NCI-H1436 (cell line): ENCODE measurements at regions not wholly inside any gene's neighbourhood (a gene's known extent, or its start where the extent isn't known, plus 50 kb on each side); places are given as distances from the start of the nearest gene placed in this dataset.
A peak's percentile ranks its signal among the peaks of the same experiment; 100 is the strongest.
"Not testable (repeated sequence)": the region's sequence is repeated elsewhere in the genome, so short reads cannot be mapped to it uniquely, and the experiment has no call there.

Experiments used
- DNase-seq: peaks from one replicate; lab custom pipeline; 2025; lab: John Stamatoyannopoulos, UW

GRCh38 chr13:111621164-111621563, 300.7 kb downstream of the TEX29 start:
- DNase-seq = no peak

- DNase-seq = no peak
Observed at GRCh38 chr13:111622051-111622531, 301.6 kb downstream of the TEX29 start.

- no peak for DNase-seq
Observed at GRCh38 chr13:111623208-111623607, 302.8 kb downstream of the TEX29 start.

- no peak for DNase-seq
Observed at GRCh38 chr13:111623743-111624505, 303.5 kb downstream of the TEX29 start.

- DNase-seq = no peak
Observed at GRCh38 chr13:111625526-111626315, 305.3 kb downstream of the TEX29 start.

GRCh38 chr13:111626371-111627305, 306.2 kb downstream of the TEX29 start:
- no peak for DNase-seq

GRCh38 chr13:111627596-111627995, 307.2 kb downstream of the TEX29 start:
- DNase-seq = no peak

GRCh38 chr13:111629016-111629415, 308.6 kb downstream of the TEX29 start:
- DNase-seq = no peak

- DNase-seq = no peak
Observed at GRCh38 chr13:111629457-111629856, 309.0 kb downstream of the TEX29 start.

GRCh38 chr13:111629926-111630325, 309.5 kb downstream of the TEX29 start:
- peak; percentile 59 for DNase-seq

- DNase-seq = peak; percentile 47
Observed at GRCh38 chr13:111630406-111630805, 310.0 kb downstream of the TEX29 start.

GRCh38 chr13:111631271-111631670, 310.8 kb downstream of the TEX29 start:
- not testable (repeated sequence) for DNase-seq

- DNase-seq = peak; percentile 25
Observed at GRCh38 chr13:111632906-111633305, 312.5 kb downstream of the TEX29 start.

- DNase-seq = no peak
Observed at GRCh38 chr13:111633401-111633800, 313.0 kb downstream of the TEX29 start.

GRCh38 chr13:111634410-111634809, 314.0 kb downstream of the TEX29 start:
- no peak for DNase-seq

GRCh38 chr13:111636271-111636670, 315.8 kb downstream of the TEX29 start:
- no peak for DNase-seq

- DNase-seq = no peak
Observed at GRCh38 chr13:111636804-111637203, 316.4 kb downstream of the TEX29 start.

- no peak for DNase-seq
Observed at GRCh38 chr13:111637365-111637764, 316.9 kb downstream of the TEX29 start.

- no peak for DNase-seq
Observed at GRCh38 chr13:111638233-111638632, 317.8 kb downstream of the TEX29 start.

GRCh38 chr13:111639196-111639705, 318.8 kb downstream of the TEX29 start:
- DNase-seq = no peak

- DNase-seq = no peak
Observed at GRCh38 chr13:111640006-111640405, 319.6 kb downstream of the TEX29 start.

GRCh38 chr13:111640476-111640875, 320.0 kb downstream of the TEX29 start:
- no peak for DNase-seq
